ENCODE measurements at regions not wholly inside any gene's neighbourhood (a gene's known extent, or its start where the extent isn't known, plus 50 kb on each side); places are given as distances from the start of the nearest gene placed in this dataset.

DNA sequence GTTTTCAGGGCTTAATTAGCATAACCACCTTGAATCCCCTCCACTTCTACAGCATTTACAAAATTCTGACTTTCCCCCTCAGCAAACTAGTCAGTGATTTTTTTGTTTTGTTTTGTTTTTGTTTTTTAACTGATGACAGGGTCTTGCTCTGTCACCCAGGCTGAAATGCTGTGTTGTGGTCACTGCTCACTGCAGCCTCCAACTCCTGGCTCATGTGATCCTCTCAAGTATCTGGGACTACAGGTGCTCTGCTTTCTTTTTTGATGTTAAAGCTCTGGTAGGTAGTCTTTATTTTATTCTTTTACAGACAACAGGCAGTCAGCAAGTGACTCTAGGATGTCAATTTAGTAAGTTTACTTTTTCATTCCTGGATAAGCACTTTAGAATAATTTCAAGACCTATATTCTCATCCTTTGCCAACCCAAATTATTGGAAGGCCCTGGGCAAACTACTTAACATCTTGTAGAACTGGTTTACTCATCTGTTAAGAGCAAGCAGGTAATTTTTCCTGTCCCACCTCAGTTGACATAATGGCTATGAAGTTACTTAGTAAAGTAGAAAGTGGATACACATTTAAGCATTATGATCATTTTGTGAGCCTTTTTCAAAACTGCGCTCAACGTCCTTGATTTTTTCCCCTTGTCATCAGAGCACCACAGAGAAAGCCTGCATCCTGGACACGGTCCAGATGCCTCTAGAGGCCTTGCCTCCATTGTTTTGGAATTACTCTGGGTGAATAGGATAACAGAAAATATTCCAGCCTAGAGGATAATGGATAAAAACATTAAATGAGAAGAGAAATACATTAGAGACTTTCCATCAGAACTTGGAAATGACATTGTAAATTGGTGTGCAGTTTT lies 69.9 kb upstream of the NDUFB4 start:
- no peak for FAIRE-seq
- Histone ChIP-seq H3K27ac (ENCODE audit: low read depth in 2 of 2, low read length in 2 of 2) (no peak overlapping the region), H3K4me1 (ENCODE audit: control insufficient read depth in 2 of 3, insufficient read depth in 2 of 3, low read depth in 1 of 3, low read length in 3 of 3) (no peaks in the 10 kb centered on the region), H3K4me3 (ENCODE audit: low read length in 3 of 3) (no peak overlapping the region), H3K9ac (ENCODE audit: low read length in 3 of 3) (no peak overlapping the region), H3K9me3 (ENCODE audit: control insufficient read depth in 2 of 3, insufficient read depth in 1 of 3, low read length in 3 of 3) (no peaks in the 10 kb centered on the region), H3K36me3 (ENCODE audit: control insufficient read depth in 2 of 3, insufficient read depth in 3 of 3, low read length in 3 of 3) (no peaks in the 10 kb centered on the region), H3K27me3 (ENCODE audit: control insufficient read depth, insufficient read depth, low read length) (no peaks in the 10 kb centered on the region)
- no peak for DNase-seq
- TF ChIP-seq, protein P1, sequence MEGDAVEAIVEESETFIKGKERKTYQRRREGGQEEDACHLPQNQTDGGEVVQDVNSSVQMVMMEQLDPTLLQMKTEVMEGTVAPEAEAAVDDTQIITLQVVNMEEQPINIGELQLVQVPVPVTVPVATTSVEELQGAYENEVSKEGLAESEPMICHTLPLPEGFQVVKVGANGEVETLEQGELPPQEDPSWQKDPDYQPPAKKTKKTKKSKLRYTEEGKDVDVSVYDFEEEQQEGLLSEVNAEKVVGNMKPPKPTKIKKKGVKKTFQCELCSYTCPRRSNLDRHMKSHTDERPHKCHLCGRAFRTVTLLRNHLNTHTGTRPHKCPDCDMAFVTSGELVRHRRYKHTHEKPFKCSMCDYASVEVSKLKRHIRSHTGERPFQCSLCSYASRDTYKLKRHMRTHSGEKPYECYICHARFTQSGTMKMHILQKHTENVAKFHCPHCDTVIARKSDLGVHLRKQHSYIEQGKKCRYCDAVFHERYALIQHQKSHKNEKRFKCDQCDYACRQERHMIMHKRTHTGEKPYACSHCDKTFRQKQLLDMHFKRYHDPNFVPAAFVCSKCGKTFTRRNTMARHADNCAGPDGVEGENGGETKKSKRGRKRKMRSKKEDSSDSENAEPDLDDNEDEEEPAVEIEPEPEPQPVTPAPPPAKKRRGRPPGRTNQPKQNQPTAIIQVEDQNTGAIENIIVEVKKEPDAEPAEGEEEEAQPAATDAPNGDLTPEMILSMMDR (IDR thresholded peaks at IDR 0.05; ENCODE audit: borderline replicate concordance, extremely low read depth, insufficient read depth), result no peak
- intact Hi-C loops (cut with DNase I), result no loop called here

DNA sequence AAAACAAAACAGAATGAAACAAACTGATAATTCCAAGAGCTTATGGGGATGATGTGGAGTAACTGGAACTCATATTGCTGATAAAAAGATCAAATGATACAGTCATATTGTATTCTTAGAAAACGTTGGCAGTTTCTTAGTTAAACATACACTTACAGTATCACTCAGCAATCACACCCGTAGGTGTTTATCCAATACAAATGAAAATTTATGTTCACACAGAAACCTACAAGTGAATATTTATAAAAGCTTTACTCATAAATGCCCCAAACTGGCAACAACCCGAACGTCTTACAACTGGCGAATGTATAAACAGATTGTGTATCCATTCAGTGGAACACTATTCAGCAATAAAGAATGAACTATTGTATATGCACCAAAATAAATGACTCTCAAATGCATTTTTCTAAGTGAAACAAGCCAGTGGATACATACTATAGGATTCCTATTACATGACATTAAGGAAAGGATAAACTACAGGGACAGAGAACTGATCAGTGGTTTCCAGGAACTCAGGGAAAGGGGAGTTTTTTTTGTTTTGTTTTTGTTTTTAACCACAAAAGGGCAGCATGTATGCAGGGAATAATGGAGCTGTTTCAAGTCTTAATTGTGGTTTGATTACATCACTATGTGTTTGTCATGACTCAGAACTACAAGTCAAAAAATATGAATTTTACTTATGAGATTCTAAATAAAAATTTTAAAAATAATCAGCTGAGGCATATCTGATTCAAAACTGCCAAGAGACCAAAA lies 71.8 kb upstream of the NDUFB4 start:
- intact Hi-C loops (cut with DNase I), result no loop called here
- FAIRE-seq, result no peak
- H3K9ac ChIP-seq (ENCODE audit: low read length in 3 of 3), result no peak overlapping the region

DNA sequence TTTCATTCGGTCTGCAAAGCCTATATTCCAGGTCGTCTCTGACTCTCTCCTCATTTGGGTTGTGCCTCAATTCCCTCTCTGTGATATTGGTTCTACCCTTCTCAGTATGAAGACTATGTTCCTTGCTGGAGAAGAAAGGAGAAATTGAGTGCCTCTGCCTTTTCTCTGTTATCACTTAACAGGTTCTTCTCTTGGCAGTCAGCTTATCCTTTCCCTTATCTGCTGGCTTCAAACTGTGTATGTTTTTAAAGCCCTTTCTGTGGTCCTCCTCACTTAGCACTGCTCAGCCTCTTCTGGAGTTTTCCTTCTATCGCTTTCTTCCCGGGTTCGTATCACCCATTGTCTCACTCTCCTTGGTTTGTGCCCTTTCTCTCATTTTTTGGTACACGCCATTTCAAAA lies 65.3 kb upstream of the FSTL1 start:
- H3K27ac ChIP-seq (ENCODE audit: low read depth in 2 of 2, low read length in 2 of 2), result no peak overlapping the region
- DNase-seq (no peak), FAIRE-seq (no peak)
- TF ChIP-seq, protein P1 (IDR thresholded peaks at IDR 0.05; ENCODE audit: borderline replicate concordance, extremely low read depth, insufficient read depth), result no peak
- no peaks in the 10 kb centered on the region for H3K4me1 ChIP-seq (ENCODE audit: control insufficient read depth in 2 of 3, insufficient read depth in 2 of 3, low read depth in 1 of 3, low read length in 3 of 3)
- H3K9me3 ChIP-seq (ENCODE audit: control insufficient read depth in 2 of 3, insufficient read depth in 1 of 3, low read length in 3 of 3), result no peaks in the 10 kb centered on the region
- intact Hi-C loops (cut with DNase I), result no loop called here
- H3K27me3 ChIP-seq (ENCODE audit: control insufficient read depth, insufficient read depth, low read length), result no peaks in the 10 kb centered on the region
- no peak overlapping the region for H3K9ac ChIP-seq (ENCODE audit: low read length in 3 of 3)
- no peaks in the 10 kb centered on the region for H3K36me3 ChIP-seq (ENCODE audit: control insufficient read depth in 2 of 3, insufficient read depth in 3 of 3, low read length in 3 of 3)
- H3K4me3 ChIP-seq (ENCODE audit: low read length in 3 of 3), result no peak overlapping the region

More for the DNA sequence above, 71.8 kb upstream of the NDUFB4 start:
- TF ChIP-seq, protein P1 (IDR thresholded peaks at IDR 0.05; ENCODE audit: borderline replicate concordance, extremely low read depth, insufficient read depth), result no peak
- H3K4me3 ChIP-seq (ENCODE audit: low read length in 3 of 3), result no peak overlapping the region
- no peak for DNase-seq
- H3K4me1 ChIP-seq (ENCODE audit: control insufficient read depth in 2 of 3, insufficient read depth in 2 of 3, low read depth in 1 of 3, low read length in 3 of 3), result no peaks in the 10 kb centered on the region
- no peaks in the 10 kb centered on the region for H3K9me3 ChIP-seq (ENCODE audit: control insufficient read depth in 2 of 3, insufficient read depth in 1 of 3, low read length in 3 of 3)
- no peak overlapping the region for H3K27ac ChIP-seq (ENCODE audit: low read depth in 2 of 2, low read length in 2 of 2)
- no peaks in the 10 kb centered on the region for H3K27me3 ChIP-seq (ENCODE audit: control insufficient read depth, insufficient read depth, low read length)
- H3K36me3 ChIP-seq (ENCODE audit: control insufficient read depth in 2 of 3, insufficient read depth in 3 of 3, low read length in 3 of 3), result no peaks in the 10 kb centered on the region

Data from kidney (tissue), 13 donors.